ENCODE measurements at regions not wholly inside any gene's neighbourhood (a gene's known extent, or its start where the extent isn't known, plus 50 kb on each side); places are given as distances from the start of the nearest gene placed in this dataset.
"Not testable (repeated sequence)": the region's sequence is repeated elsewhere in the genome, so short reads cannot be mapped to it uniquely, and the experiment has no call there.

DNA sequence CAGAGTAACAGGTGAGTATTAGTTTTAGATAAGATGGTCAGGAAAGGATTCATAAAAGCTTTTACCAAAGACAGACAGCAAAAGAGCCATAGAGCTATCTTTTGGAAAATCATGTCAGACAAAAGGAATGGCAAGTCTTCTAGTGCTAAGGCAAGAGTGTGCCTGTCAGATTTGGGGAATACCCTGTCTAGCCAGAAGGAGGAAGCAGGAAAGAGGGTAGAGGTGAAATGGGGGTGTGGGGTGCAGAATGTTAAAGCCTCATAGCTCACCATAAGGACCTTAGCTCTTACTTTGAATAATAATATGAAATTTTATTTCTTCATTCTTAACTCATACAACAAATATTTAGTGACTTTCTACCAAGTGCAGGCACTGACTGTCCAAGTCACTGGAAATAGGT lies 512.1 kb upstream of the ROBO2 start:
- Mint-ChIP-seq H3K27me3 (ENCODE audit: unreplicated experiment) (no peaks in the 10 kb centered on the region), H3K27ac (ENCODE audit: unreplicated experiment) (no peak overlapping the region), H3K4me1 (ENCODE audit: unreplicated experiment) (no peaks in the 10 kb centered on the region), H3K36me3 (ENCODE audit: low read depth, unreplicated experiment) (no peaks in the 10 kb centered on the region), H3K9me3 (ENCODE audit: unreplicated experiment) (no peaks in the 10 kb centered on the region), H3K4me3 (ENCODE audit: unreplicated experiment) (no peak overlapping the region)
- no peak for DNase-seq (ENCODE audit: low spot score)
- TF ChIP-seq, protein P1, sequence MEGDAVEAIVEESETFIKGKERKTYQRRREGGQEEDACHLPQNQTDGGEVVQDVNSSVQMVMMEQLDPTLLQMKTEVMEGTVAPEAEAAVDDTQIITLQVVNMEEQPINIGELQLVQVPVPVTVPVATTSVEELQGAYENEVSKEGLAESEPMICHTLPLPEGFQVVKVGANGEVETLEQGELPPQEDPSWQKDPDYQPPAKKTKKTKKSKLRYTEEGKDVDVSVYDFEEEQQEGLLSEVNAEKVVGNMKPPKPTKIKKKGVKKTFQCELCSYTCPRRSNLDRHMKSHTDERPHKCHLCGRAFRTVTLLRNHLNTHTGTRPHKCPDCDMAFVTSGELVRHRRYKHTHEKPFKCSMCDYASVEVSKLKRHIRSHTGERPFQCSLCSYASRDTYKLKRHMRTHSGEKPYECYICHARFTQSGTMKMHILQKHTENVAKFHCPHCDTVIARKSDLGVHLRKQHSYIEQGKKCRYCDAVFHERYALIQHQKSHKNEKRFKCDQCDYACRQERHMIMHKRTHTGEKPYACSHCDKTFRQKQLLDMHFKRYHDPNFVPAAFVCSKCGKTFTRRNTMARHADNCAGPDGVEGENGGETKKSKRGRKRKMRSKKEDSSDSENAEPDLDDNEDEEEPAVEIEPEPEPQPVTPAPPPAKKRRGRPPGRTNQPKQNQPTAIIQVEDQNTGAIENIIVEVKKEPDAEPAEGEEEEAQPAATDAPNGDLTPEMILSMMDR (IDR thresholded peaks at IDR 0.05; ENCODE audit: unreplicated experiment): no peak

DNA sequence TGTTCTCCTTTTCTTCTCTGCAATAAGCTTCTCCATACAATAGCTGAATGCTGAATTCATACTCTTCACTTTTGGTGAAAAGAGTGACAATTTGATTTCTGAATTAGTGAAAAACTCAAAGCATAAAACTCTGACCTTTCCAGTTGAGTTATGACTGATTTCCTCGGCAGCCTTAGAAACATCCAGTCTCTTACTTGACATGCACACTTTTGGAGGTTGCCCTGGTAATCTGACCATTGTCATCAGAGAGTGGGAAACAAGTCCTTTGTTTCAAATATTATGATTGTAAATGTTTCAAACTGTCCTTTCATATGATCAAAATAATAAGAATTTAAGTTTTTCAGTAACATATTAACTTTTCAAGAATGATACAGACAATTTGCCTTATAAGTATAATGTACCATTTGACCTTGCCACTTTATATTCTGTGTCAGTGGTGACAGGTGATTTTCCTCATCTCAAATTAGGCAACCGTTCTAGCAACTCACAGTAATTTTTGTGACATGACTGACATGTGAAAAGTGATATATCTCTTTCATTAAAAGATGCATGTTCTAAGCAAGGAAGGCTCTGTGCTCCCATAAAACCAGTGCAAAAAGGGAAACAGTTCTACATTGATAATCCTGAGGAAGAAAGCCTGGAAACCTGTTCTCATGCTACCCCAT lies 507.6 kb upstream of the ROBO2 start:
- Mint-ChIP-seq H3K4me3 (ENCODE audit: unreplicated experiment) (no peak overlapping the region), H3K27ac (ENCODE audit: unreplicated experiment) (no peak overlapping the region), H3K4me1 (ENCODE audit: unreplicated experiment) (no peaks in the 10 kb centered on the region), H3K9me3 (ENCODE audit: unreplicated experiment) (no peaks in the 10 kb centered on the region), H3K27me3 (ENCODE audit: unreplicated experiment) (peaks cover 4% of the 10 kb centered on the region), H3K36me3 (ENCODE audit: low read depth, unreplicated experiment) (no peaks in the 10 kb centered on the region)
- TF ChIP-seq, protein P1 (IDR thresholded peaks at IDR 0.05; ENCODE audit: unreplicated experiment): no peak
- no peak for DNase-seq (ENCODE audit: low spot score)

DNA sequence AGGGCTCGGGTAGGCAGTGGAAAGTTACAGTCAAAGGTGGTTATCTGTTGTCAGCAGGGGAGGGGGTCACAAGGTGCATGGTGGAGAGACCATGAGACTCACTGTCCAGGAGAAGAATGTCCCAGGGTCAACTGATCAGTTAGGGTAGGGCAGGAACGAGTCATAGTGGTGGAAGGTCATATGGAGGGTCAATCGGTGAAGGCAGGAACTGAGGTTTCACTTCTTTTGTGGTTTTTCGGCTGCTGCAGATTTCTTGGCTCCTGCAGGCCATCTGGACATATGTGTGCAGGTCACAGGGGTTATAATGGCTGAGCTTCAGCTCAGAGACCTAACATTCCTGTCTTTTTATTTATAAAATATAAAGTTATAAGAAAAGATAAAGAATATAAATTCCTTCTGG lies 506.2 kb upstream of the ROBO2 start:
- H3K4me3 Mint-ChIP-seq (ENCODE audit: unreplicated experiment); H3K4me1 Mint-ChIP-seq (ENCODE audit: unreplicated experiment); DNase-seq (ENCODE audit: low spot score); H3K9me3 Mint-ChIP-seq (ENCODE audit: unreplicated experiment); H3K27ac Mint-ChIP-seq (ENCODE audit: unreplicated experiment); H3K36me3 Mint-ChIP-seq (ENCODE audit: low read depth, unreplicated experiment); H3K27me3 Mint-ChIP-seq (ENCODE audit: unreplicated experiment): not testable (repeated sequence)

DNA sequence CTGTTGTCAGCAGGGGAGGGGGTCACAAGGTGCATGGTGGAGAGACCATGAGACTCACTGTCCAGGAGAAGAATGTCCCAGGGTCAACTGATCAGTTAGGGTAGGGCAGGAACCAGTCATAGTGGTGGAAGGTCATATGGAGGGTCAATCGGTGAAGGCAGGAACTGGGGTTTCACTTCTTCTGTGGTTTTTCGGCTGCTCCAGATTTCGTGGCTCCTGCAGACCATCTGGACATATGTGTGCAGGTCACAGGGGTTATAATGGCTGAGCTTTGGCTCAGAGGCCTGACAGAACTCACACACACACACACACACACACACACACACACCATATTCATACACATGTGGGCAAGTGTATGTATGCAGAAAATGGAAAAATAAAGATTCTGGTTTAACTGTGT lies 502.0 kb upstream of the ROBO2 start:
- H3K4me1 Mint-ChIP-seq (ENCODE audit: unreplicated experiment); H3K36me3 Mint-ChIP-seq (ENCODE audit: low read depth, unreplicated experiment); H3K27me3 Mint-ChIP-seq (ENCODE audit: unreplicated experiment); H3K9me3 Mint-ChIP-seq (ENCODE audit: unreplicated experiment); H3K27ac Mint-ChIP-seq (ENCODE audit: unreplicated experiment); H3K4me3 Mint-ChIP-seq (ENCODE audit: unreplicated experiment); DNase-seq (ENCODE audit: low spot score): not testable (repeated sequence)

DNA sequence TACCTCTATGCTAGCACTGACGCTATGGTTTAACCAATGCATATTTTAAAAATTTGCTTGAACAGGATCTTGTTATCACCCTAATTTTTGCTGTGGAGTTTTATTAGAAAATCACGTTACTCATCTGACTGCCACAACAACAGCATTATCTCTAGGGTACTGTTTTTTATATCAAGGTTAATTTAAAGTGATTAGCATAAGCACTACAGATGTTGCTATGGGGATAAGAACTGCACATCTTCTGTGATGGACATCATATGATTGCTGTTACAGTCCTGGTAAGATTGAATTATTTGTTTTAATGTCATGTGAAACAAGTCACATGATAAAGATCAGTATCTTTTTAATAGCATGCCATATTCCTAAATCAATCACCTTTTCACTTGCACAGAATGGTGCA lies 492.2 kb upstream of the ROBO2 start:
- H3K4me3 Mint-ChIP-seq (ENCODE audit: unreplicated experiment): no peak overlapping the region
- H3K27me3 Mint-ChIP-seq (ENCODE audit: unreplicated experiment): no peaks in the 10 kb centered on the region
- H3K4me1 Mint-ChIP-seq (ENCODE audit: unreplicated experiment): no peaks in the 10 kb centered on the region
- H3K9me3 Mint-ChIP-seq (ENCODE audit: unreplicated experiment): no peaks in the 10 kb centered on the region
- no peak overlapping the region for H3K27ac Mint-ChIP-seq (ENCODE audit: unreplicated experiment)
- TF ChIP-seq, protein P1 (IDR thresholded peaks at IDR 0.05; ENCODE audit: unreplicated experiment): no peak
- no peaks in the 10 kb centered on the region for H3K36me3 Mint-ChIP-seq (ENCODE audit: low read depth, unreplicated experiment)
- no peak for DNase-seq (ENCODE audit: low spot score)

DNA sequence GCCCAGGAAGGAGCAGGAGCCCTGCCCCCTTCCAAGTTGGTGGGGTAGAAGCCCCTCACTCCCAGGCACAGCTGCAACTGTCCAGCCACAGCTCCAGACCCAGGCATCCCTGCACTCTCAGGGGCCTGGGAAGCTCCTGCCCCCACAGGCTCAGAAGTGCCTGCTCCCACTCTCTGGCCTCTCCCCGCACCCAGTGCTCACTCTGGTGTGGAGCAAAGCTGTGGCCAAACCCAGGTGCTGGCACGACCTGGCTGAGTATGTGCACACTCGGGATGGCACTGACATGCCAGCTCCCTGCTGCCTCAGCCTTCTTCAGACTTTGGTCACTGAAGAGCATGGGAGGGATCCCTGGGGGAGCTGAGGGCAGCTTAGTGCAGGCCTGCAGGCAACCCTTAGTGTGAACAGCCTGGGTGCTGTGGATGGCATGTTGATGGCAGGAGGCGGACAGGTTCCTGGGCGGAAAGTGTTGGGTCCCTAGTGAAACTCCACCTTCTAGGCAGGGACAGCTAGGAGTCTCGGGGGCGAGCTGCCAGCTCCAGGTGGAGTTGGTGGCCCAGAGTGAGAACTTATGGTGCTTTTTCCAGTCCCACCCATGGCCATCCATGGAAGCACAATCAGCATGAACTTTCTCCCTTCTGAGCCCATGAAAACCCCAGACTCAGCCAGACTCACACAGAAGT lies 489.2 kb upstream of the ROBO2 start:
- H3K27me3 Mint-ChIP-seq (ENCODE audit: unreplicated experiment): no peaks in the 10 kb centered on the region
- TF ChIP-seq, protein P1 (IDR thresholded peaks at IDR 0.05; ENCODE audit: unreplicated experiment): no peak
- no peaks in the 10 kb centered on the region for H3K9me3 Mint-ChIP-seq (ENCODE audit: unreplicated experiment)
- H3K36me3 Mint-ChIP-seq (ENCODE audit: low read depth, unreplicated experiment): no peaks in the 10 kb centered on the region
- H3K4me1 Mint-ChIP-seq (ENCODE audit: unreplicated experiment): peaks cover 2% of the 10 kb centered on the region
- no peak for DNase-seq (ENCODE audit: low spot score)
- H3K27ac Mint-ChIP-seq (ENCODE audit: unreplicated experiment): no peak overlapping the region
- no peak overlapping the region for H3K4me3 Mint-ChIP-seq (ENCODE audit: unreplicated experiment)

Measured in endothelial cell (in vitro differentiated cells).